Stimulated activated naive CD8-positive, alpha-beta T cell treated with anti-CD3 and anti-CD28 coated beads, Interleukin-15, amount 100 ng/mL, for 72 hours (primary cell): ENCODE measurements at regions not wholly inside any gene's neighbourhood (a gene's known extent, or its start where the extent isn't known, plus 50 kb on each side); places are given as distances from the start of the nearest gene placed in this dataset.

Source experiments
- ATAC-seq: fragments of 150-1000 bp; cut with Tn5 transposase; 2 replicates; pipeline ENCODE4 v1.10.0; 2021; ENCODE audit warnings: mild to moderate bottlenecking, moderate library complexity
- DNase-seq, 2 donors: peaks; one replicate each; pipeline ENCODE4 v3.0.0; 2021 to 2022
- H3K27ac Mint-ChIP-seq, 2 donors: one replicate each; pipeline ENCODE4 v1.8.0; 2022; ENCODE audit warnings: mild to moderate bottlenecking in 2 of 2, mixed read lengths in 2 of 2, moderate library complexity in 2 of 2
- H3K27me3 Mint-ChIP-seq: one replicate; pipeline ENCODE4 v1.8.0; 2022; ENCODE audit warnings: mixed read lengths
- H3K4me1 Mint-ChIP-seq: one replicate; pipeline ENCODE4 v1.8.0; 2022; ENCODE audit warnings: mild to moderate bottlenecking, mixed read lengths
- H3K4me3 Mint-ChIP-seq, 2 donors: one replicate each; pipeline ENCODE4 v1.8.0; 2022; ENCODE audit warnings: mild to moderate bottlenecking in 2 of 2, mixed read lengths in 2 of 2, moderate library complexity in 1 of 2
- H3K9me3 Mint-ChIP-seq, 2 donors: one replicate each; pipeline ENCODE4 v1.8.0; 2022; ENCODE audit warnings: mixed read lengths in 2 of 2

GRCh38 chr21:16743317-16743716, 769.5 kb upstream of the CXADR start:
- no peak overlapping the region for H3K27ac Mint-ChIP-seq
- no peak for ATAC-seq
- peaks cover 3 to 7% of the 10 kb centered on the region in 2 donors for H3K9me3 Mint-ChIP-seq
- no peaks in the 10 kb centered on the region for H3K4me1 Mint-ChIP-seq
- H3K27me3 Mint-ChIP-seq = no peaks in the 10 kb centered on the region
- no peak for DNase-seq
- no peak overlapping the region for H3K4me3 Mint-ChIP-seq

- Mint-ChIP-seq H3K9me3 (peaks cover under 1 to 10% of the 10 kb centered on the region in 2 donors), H3K4me1 (no peaks in the 10 kb centered on the region), H3K27ac (no peak overlapping the region), H3K27me3 (no peaks in the 10 kb centered on the region), H3K4me3 (no peak overlapping the region)
- DNase-seq (no peak), ATAC-seq (no peak)
Observed at GRCh38 chr21:16750926-16751325, 761.9 kb upstream of the CXADR start.

GRCh38 chr21:16751695-16752474, 761.0 kb upstream of the CXADR start:
- Mint-ChIP-seq H3K4me3 (no peak overlapping the region), H3K27me3 (no peaks in the 10 kb centered on the region), H3K9me3 (peaks cover 10 to 12% of the 10 kb centered on the region in 2 donors), H3K4me1 (no peaks in the 10 kb centered on the region), H3K27ac (no peak overlapping the region)
- ATAC-seq (no peak), DNase-seq (no peak)

- Mint-ChIP-seq H3K4me1 (no peaks in the 10 kb centered on the region), H3K27me3 (no peaks in the 10 kb centered on the region), H3K4me3 (no peak overlapping the region), H3K27ac (no peak overlapping the region), H3K9me3 (peaks cover 13 to 14% of the 10 kb centered on the region in 2 donors)
- DNase-seq (no peak), ATAC-seq (no peak)
Observed at GRCh38 chr21:16752475-16752857, 760.4 kb upstream of the CXADR start.

- no peak for ATAC-seq
- no peak for DNase-seq
- no peak overlapping the region for H3K27ac Mint-ChIP-seq
- H3K27me3 Mint-ChIP-seq = no peaks in the 10 kb centered on the region
- no peak overlapping the region for H3K4me3 Mint-ChIP-seq
- H3K4me1 Mint-ChIP-seq = no peaks in the 10 kb centered on the region
- H3K9me3 Mint-ChIP-seq = peaks cover 11 to 13% of the 10 kb centered on the region in 2 donors
Observed at GRCh38 chr21:16755061-16755460, 757.8 kb upstream of the CXADR start.

GRCh38 chr21:16767201-16767600, 745.6 kb upstream of the CXADR start:
- no peak for DNase-seq
- Mint-ChIP-seq H3K27me3 (no peaks in the 10 kb centered on the region), H3K27ac (no peak overlapping the region), H3K9me3 (peaks cover 13 to 19% of the 10 kb centered on the region in 2 donors), H3K4me3 (no peak overlapping the region), H3K4me1 (no peaks in the 10 kb centered on the region)
- ATAC-seq = no peak

GRCh38 chr21:16768096-16768495, 744.7 kb upstream of the CXADR start:
- DNase-seq = no peak
- Mint-ChIP-seq H3K27ac (no peak overlapping the region), H3K9me3 (peaks cover 18 to 20% of the 10 kb centered on the region in 2 donors)

GRCh38 chr21:16770266-16770665, 742.6 kb upstream of the CXADR start:
- DNase-seq (no peak), ATAC-seq (no peak)
- Mint-ChIP-seq H3K9me3 (peaks cover 12 to 23% of the 10 kb centered on the region in 2 donors), H3K4me3 (no peak overlapping the region), H3K27ac (no peak overlapping the region), H3K27me3 (no peaks in the 10 kb centered on the region), H3K4me1 (no peaks in the 10 kb centered on the region)

More at GRCh38 chr21:16768096-16768495, 744.7 kb upstream of the CXADR start:
- H3K4me1 Mint-ChIP-seq = no peaks in the 10 kb centered on the region
- ATAC-seq = no peak
- no peak overlapping the region for H3K4me3 Mint-ChIP-seq
- no peaks in the 10 kb centered on the region for H3K27me3 Mint-ChIP-seq

GRCh38 chr21:16773206-16773605, 739.6 kb upstream of the CXADR start:
- H3K9me3 Mint-ChIP-seq = peaks cover 4 to 15% of the 10 kb centered on the region in 2 donors
- H3K27ac Mint-ChIP-seq = no peak overlapping the region
- ATAC-seq = no peak
- H3K4me1 Mint-ChIP-seq = no peaks in the 10 kb centered on the region
- DNase-seq = no peak
- no peaks in the 10 kb centered on the region for H3K27me3 Mint-ChIP-seq
- H3K4me3 Mint-ChIP-seq = no peak overlapping the region

GRCh38 chr21:16775076-16775475, 737.8 kb upstream of the CXADR start:
- DNase-seq (no peak), ATAC-seq (no peak)
- Mint-ChIP-seq H3K4me1 (no peaks in the 10 kb centered on the region), H3K27ac (no peak overlapping the region), H3K4me3 (no peak overlapping the region), H3K27me3 (no peaks in the 10 kb centered on the region), H3K9me3 (peaks cover 12 to 14% of the 10 kb centered on the region in 2 donors)

GRCh38 chr21:16777041-16777720, 735.7 kb upstream of the CXADR start:
- Mint-ChIP-seq H3K27ac (no peak overlapping the region), H3K4me1 (no peaks in the 10 kb centered on the region), H3K4me3 (no peak overlapping the region), H3K9me3 (peaks cover 17 to 22% of the 10 kb centered on the region in 2 donors), H3K27me3 (no peaks in the 10 kb centered on the region)
- no peak for ATAC-seq
- no peak for DNase-seq

- Mint-ChIP-seq H3K4me3 (no peak overlapping the region), H3K27ac (no peak overlapping the region), H3K9me3 (peaks cover 0 to 6% of the 10 kb centered on the region in 2 donors), H3K27me3 (no peaks in the 10 kb centered on the region), H3K4me1 (no peaks in the 10 kb centered on the region)
- ATAC-seq (no peak), DNase-seq (no peak)
Observed at GRCh38 chr21:16788584-16788983, 724.3 kb upstream of the CXADR start.

- H3K27me3 Mint-ChIP-seq = no peaks in the 10 kb centered on the region
Observed at GRCh38 chr21:16789636-16790035, 723.2 kb upstream of the CXADR start.

GRCh38 chr21:16792101-16792500, 720.7 kb upstream of the CXADR start:
- Mint-ChIP-seq H3K4me3 (no peak overlapping the region), H3K27me3 (no peaks in the 10 kb centered on the region), H3K9me3 (no peaks in the 10 kb centered on the region), H3K27ac (no peak overlapping the region), H3K4me1 (no peaks in the 10 kb centered on the region)
- DNase-seq (no peak), ATAC-seq (no peak)

More at GRCh38 chr21:16789636-16790035, 723.2 kb upstream of the CXADR start:
- H3K9me3 Mint-ChIP-seq = peaks cover 0 to 4% of the 10 kb centered on the region in 2 donors
- DNase-seq (no peak), ATAC-seq (no peak)
- no peaks in the 10 kb centered on the region for H3K4me1 Mint-ChIP-seq
- no peak overlapping the region for H3K27ac Mint-ChIP-seq
- H3K4me3 Mint-ChIP-seq = no peak overlapping the region

GRCh38 chr21:16794950-16795349, 717.9 kb upstream of the CXADR start:
- DNase-seq (no peak), ATAC-seq (no peak)
- no peak overlapping the region for H3K4me3 Mint-ChIP-seq
- H3K27ac Mint-ChIP-seq = no peak overlapping the region
- H3K27me3 Mint-ChIP-seq = no peaks in the 10 kb centered on the region
- no peaks in the 10 kb centered on the region for H3K4me1 Mint-ChIP-seq
- peaks cover 0 to 7% of the 10 kb centered on the region in 2 donors for H3K9me3 Mint-ChIP-seq

- ATAC-seq (no peak), DNase-seq (no peak)
- Mint-ChIP-seq H3K4me3 (no peak overlapping the region), H3K9me3 (peaks cover 4 to 7% of the 10 kb centered on the region in 2 donors), H3K4me1 (no peaks in the 10 kb centered on the region), H3K27me3 (no peaks in the 10 kb centered on the region), H3K27ac (no peak overlapping the region)
Observed at GRCh38 chr21:16796776-16797175, 716.1 kb upstream of the CXADR start.
